A673 (cell line): ENCODE measurements at regions not wholly inside any gene's neighbourhood (a gene's known extent, or its start where the extent isn't known, plus 50 kb on each side); places are given as distances from the start of the nearest gene placed in this dataset.

Source experiments
- BruUV-seq: library from RNA; stranded (reverse); fragments of 400-500 nt; replicated peaks from 2 replicates; lab custom pipeline; 2021; lab: Mats Ljungman, UMichigan
- CTCF ChIA-PET: fragments of 300-600 bp; sonication (Branson Sonifier 250); formaldehyde crosslinking; loops from one replicate; lab custom pipeline; 2022; ENCODE audit warnings: antibody characterized with exemption; lab: Charles Lee
- POLR2A ChIA-PET: fragments of 300-600 bp; sonication (Branson Sonifier 250); formaldehyde crosslinking; loops from one replicate; lab custom pipeline; 2022; ENCODE audit warnings: antibody characterized with exemption; ENCODE audit not compliant: low non-redundant PET; lab: Charles Lee
- DNase-seq: peaks from one replicate; pipeline ENCODE4 v3.0.0-alpha.2; 2015; ENCODE audit warnings: low spot score
- H3K27ac ChIP-seq: fragments of 200-600 bp; sonication (generic); 2 replicates; pipeline ENCODE4 v1.5.1; 2016; ENCODE audit warnings: mixed run types, low read depth, mild to moderate bottlenecking, mixed read lengths, antibody characterized with exemption, low read length; ENCODE audit not compliant: poor library complexity, severe bottlenecking
- H3K27me3 ChIP-seq: fragments of 200-600 bp; sonication (generic); replicated peaks from 2 replicates; pipeline ENCODE4 v1.6.1; 2017; ENCODE audit warnings: mixed run types, low read depth, mild to moderate bottlenecking, mixed read lengths, antibody characterized with exemption, low read length; ENCODE audit not compliant: insufficient read depth, poor library complexity
- H3K36me3 ChIP-seq: fragments of 200-600 bp; sonication (generic); 2 replicates; pipeline ENCODE4 v1.6.1; 2016; ENCODE audit warnings: mixed run types, mild to moderate bottlenecking, mixed read lengths, antibody characterized with exemption, low read length; ENCODE audit not compliant: insufficient read depth, poor library complexity, severe bottlenecking
- H3K4me1 ChIP-seq: fragments of 200-600 bp; sonication (generic); 2 replicates; pipeline ENCODE4 v1.6.1; 2017; ENCODE audit warnings: mixed run types, mild to moderate bottlenecking, mixed read lengths, antibody characterized with exemption, low read length; ENCODE audit not compliant: insufficient read depth, poor library complexity, severe bottlenecking
- H3K4me3 ChIP-seq: fragments of 200-600 bp; sonication (generic); 2 replicates; pipeline ENCODE4 v1.5.1; 2016; ENCODE audit warnings: low read depth, mixed run types, mild to moderate bottlenecking, mixed read lengths, low read length; ENCODE audit not compliant: poor library complexity, severe bottlenecking
- H3K9me3 ChIP-seq: fragments of 200-600 bp; sonication (generic); 2 replicates; pipeline ENCODE4 v1.6.1; 2016; ENCODE audit warnings: mixed run types, low read depth, mild to moderate bottlenecking, mixed read lengths, antibody characterized with exemption, low read length; ENCODE audit not compliant: poor library complexity, severe bottlenecking
- EZH2 ChIP-seq: fragments of 200-600 bp; sonication (generic); IDR thresholded peaks from 2 replicates; pipeline ENCODE4 v1.6.1; 2017; ENCODE audit warnings: borderline replicate concordance, low read depth, mild to moderate bottlenecking, mixed read lengths, antibody characterized with exemption, low read length; ENCODE audit not compliant: poor library complexity, severe bottlenecking
- intact Hi-C: fragments of 100-400 bp; cut with micrococcal nuclease; formaldehyde crosslinking; loops from one replicate; pipeline ENCODE4 v1.10.0; 2022; ENCODE audit not compliant: unreplicated experiment
- TF ChIP-seq, protein P1 (sequence below): fragments of 300-800, 200-600 bp; sonication (generic); conservative IDR thresholded peaks from 2 replicates; pipeline ENCODE4 v1.5.1; 2017; ENCODE audit warnings: low read depth, mild to moderate bottlenecking, antibody characterized with exemption, low read length, moderate library complexity, mixed read lengths

DNA sequence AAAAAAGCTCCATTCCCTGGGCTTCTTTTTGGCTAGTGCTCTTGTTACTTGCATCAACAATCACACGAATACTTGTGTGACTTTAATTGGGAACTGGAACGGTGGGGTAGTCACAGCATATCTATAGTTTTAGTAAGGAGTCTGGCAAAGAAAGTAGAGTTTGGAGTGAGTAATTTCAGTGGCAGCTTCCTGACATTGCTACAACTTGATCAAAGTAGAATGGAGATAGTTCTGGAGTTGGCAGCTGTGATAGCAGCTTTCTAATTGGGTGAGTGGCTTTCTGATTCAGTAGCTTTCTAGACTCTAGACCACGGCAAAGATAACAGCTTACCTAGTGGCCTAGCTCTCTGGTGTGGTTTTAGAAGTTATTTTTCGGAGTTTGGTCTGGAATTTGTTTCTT is 475.0 kb downstream of the TUSC7 start:
- intact Hi-C loops, result no loop called here

DNA sequence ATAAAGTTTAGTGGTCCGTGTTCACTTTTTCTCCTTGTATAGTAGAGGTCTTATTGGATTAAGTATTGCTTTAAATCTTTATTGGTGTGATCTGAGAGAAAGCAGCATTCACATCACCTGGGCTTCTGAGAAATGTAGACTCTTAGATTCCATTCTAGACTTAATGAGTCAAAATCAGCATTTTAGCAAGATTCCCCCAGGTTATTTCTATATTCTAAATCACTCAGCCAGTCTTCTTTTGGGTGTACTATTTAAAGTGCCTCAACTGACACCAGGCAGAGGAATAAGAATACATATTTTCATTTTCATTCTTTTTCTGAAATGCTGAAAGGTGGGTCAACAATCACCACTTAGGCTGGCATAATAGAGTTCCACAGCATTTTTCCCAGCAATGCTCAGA is 481.7 kb downstream of the TUSC7 start:
- ChIA-PET POLR2A (no interaction called here), CTCF (no interaction called here)
- no peaks in the 10 kb centered on the region for H3K9me3 ChIP-seq
- no TSS peak for BruUV-seq
- H3K27me3 ChIP-seq, result no peaks in the 10 kb centered on the region
- H3K36me3 ChIP-seq, result no peaks in the 10 kb centered on the region
- DNase-seq, result no peak
- no peak for TF ChIP-seq EZH2
- TF ChIP-seq, protein P1, sequence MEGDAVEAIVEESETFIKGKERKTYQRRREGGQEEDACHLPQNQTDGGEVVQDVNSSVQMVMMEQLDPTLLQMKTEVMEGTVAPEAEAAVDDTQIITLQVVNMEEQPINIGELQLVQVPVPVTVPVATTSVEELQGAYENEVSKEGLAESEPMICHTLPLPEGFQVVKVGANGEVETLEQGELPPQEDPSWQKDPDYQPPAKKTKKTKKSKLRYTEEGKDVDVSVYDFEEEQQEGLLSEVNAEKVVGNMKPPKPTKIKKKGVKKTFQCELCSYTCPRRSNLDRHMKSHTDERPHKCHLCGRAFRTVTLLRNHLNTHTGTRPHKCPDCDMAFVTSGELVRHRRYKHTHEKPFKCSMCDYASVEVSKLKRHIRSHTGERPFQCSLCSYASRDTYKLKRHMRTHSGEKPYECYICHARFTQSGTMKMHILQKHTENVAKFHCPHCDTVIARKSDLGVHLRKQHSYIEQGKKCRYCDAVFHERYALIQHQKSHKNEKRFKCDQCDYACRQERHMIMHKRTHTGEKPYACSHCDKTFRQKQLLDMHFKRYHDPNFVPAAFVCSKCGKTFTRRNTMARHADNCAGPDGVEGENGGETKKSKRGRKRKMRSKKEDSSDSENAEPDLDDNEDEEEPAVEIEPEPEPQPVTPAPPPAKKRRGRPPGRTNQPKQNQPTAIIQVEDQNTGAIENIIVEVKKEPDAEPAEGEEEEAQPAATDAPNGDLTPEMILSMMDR, result no peak
- no peaks in the 10 kb centered on the region for H3K4me1 ChIP-seq
- no peak overlapping the region for H3K4me3 ChIP-seq
- no peak overlapping the region for H3K27ac ChIP-seq
- intact Hi-C loops, result no loop called here

More for the DNA sequence above, 475.0 kb downstream of the TUSC7 start:
- Histone ChIP-seq H3K27ac (no peak overlapping the region), H3K9me3 (no peaks in the 10 kb centered on the region), H3K4me1 (no peaks in the 10 kb centered on the region), H3K4me3 (no peak overlapping the region), H3K27me3 (no peaks in the 10 kb centered on the region), H3K36me3 (no peaks in the 10 kb centered on the region)
- no peak for TF ChIP-seq EZH2
- TF ChIP-seq, protein P1, result no peak
- DNase-seq, result no peak
- BruUV-seq, result no TSS peak
- ChIA-PET CTCF (interaction anchor here (0.8 kb wide), 1 partner anchor 9 kb away, joined by 3 read pairs; no protein-coding TSS in a partner anchor), POLR2A (no interaction called here)

DNA sequence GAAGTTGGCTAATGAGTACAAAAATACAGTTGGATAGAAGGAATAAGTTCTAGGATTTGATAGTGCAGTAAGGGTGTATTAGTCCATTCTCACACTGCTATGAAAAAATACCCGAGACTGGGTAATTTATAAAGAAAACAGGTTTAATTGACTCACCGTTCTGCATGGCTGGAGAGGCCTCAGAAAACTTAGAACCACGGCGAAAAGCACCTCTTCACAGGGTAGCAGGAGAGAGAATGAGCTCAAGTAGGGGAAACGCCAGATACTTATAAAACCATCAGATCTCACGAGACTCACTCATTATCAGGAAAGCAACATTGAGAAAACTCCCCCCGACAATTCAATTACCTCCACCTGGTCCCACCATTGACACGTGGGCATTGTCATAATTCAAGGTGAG is 483.3 kb downstream of the TUSC7 start:
- Histone ChIP-seq H3K4me1 (no peaks in the 10 kb centered on the region), H3K9me3 (no peaks in the 10 kb centered on the region), H3K4me3 (no peak overlapping the region), H3K36me3 (no peaks in the 10 kb centered on the region), H3K27ac (no peak overlapping the region), H3K27me3 (no peaks in the 10 kb centered on the region)
- intact Hi-C loops, result no loop called here
- ChIA-PET CTCF (interaction anchor here (1.2 kb wide), 1 partner anchor 8 kb away, joined by 3 read pairs; no protein-coding TSS in a partner anchor), POLR2A (no interaction called here)
- DNase-seq, result no peak
- TF ChIP-seq EZH2, result no peak
- TF ChIP-seq, protein P1, result no peak
- no TSS peak for BruUV-seq
